Stimulated activated CD4-positive, alpha-beta T cell treated with anti-CD3 and anti-CD28 coated beads, TNF-alpha, amount 100 ng/mL, for 24 hours (primary cell): ENCODE measurements at regions not wholly inside any gene's neighbourhood (a gene's known extent, or its start where the extent isn't known, plus 50 kb on each side); places are given as distances from the start of the nearest gene placed in this dataset.

Experiments used
- DNase-seq, 3 experiments: peaks; one replicate each; pipeline ENCODE4 v3.0.0-alpha.2; 2020; ENCODE audit warnings: low read depth in 3 of 3

GRCh38 chr3:177300842-177301241 is 103.6 kb upstream of the TBL1XR1 start:
- no peak for DNase-seq

- no peak for DNase-seq
Observed at GRCh38 chr3:177306252-177306651, 109.0 kb upstream of the TBL1XR1 start.

GRCh38 chr3:177307391-177307790 is 110.1 kb upstream of the TBL1XR1 start:
- no peak for DNase-seq

GRCh38 chr3:177307826-177308225 is 110.5 kb upstream of the TBL1XR1 start:
- DNase-seq, result no peak

GRCh38 chr3:177308286-177308685 is 111.0 kb upstream of the TBL1XR1 start:
- DNase-seq, result no peak

GRCh38 chr3:177308911-177309310 is 111.6 kb upstream of the TBL1XR1 start:
- no peak for DNase-seq

- peak in 1 of 3 experiments; percentile 20 for DNase-seq
Observed at GRCh38 chr3:177312491-177312890, 115.2 kb upstream of the TBL1XR1 start.

- DNase-seq, result no peak
Observed at GRCh38 chr3:177314897-177315296, 117.6 kb upstream of the TBL1XR1 start.

GRCh38 chr3:177317247-177317646 is 120.0 kb upstream of the TBL1XR1 start:
- no peak for DNase-seq

GRCh38 chr3:177318559-177318958 is 121.3 kb upstream of the TBL1XR1 start:
- no peak for DNase-seq

- no peak for DNase-seq
Observed at GRCh38 chr3:177320765-177321247, 123.5 kb upstream of the TBL1XR1 start.

GRCh38 chr3:177321819-177322218 is 124.5 kb upstream of the TBL1XR1 start:
- no peak for DNase-seq

- no peak for DNase-seq
Observed at GRCh38 chr3:177322881-177323280, 125.6 kb upstream of the TBL1XR1 start.

- DNase-seq, result no peak
Observed at GRCh38 chr3:177329854-177330253, 132.6 kb upstream of the TBL1XR1 start.

- DNase-seq, result no peak
Observed at GRCh38 chr3:177330779-177331178, 133.5 kb upstream of the TBL1XR1 start.

- no peak for DNase-seq
Observed at GRCh38 chr3:177331203-177331835, 134.0 kb upstream of the TBL1XR1 start.

- no peak for DNase-seq
Observed at GRCh38 chr3:177332955-177333354, 135.7 kb upstream of the TBL1XR1 start.

GRCh38 chr3:177333533-177334520 is 136.5 kb upstream of the TBL1XR1 start:
- DNase-seq, result no peak

GRCh38 chr3:177334803-177335202 is 137.5 kb upstream of the TBL1XR1 start:
- no peak for DNase-seq

- DNase-seq, result no peak
Observed at GRCh38 chr3:177335728-177336127, 138.4 kb upstream of the TBL1XR1 start.

GRCh38 chr3:177336873-177337450 is 139.7 kb upstream of the TBL1XR1 start:
- DNase-seq, result no peak

- DNase-seq, result peak; percentile 56 to 75 (median 72)
Observed at GRCh38 chr3:177337541-177338331, 140.5 kb upstream of the TBL1XR1 start.
